Loucy (cell line): ENCODE measurements at regions not wholly inside any gene's neighbourhood (a gene's known extent, or its start where the extent isn't known, plus 50 kb on each side); places are given as distances from the start of the nearest gene placed in this dataset.

Experiments used
- CTCF ChIP-seq: fragments of 200-600 bp; sonication (generic); conservative IDR thresholded peaks from 2 replicates; pipeline ENCODE4 v1.5.1; 2014; ENCODE audit warnings: mild to moderate bottlenecking, antibody characterized with exemption, low read length
- EZH2phosphoT487 ChIP-seq: fragments of 200-600 bp; IDR thresholded peaks from 2 replicates; pipeline ENCODE4 v1.6.1; 2018; ENCODE audit warnings: antibody characterized with exemption, mild to moderate bottlenecking, moderate library complexity, borderline replicate concordance

- TF ChIP-seq EZH2phosphoT487 (no peak), CTCF (no peak)
Measured at GRCh38 chr2:147789720-147790119, 55.1 kb upstream of the ACVR2A start.
